ENCODE measurements at regions not wholly inside any gene's neighbourhood (a gene's known extent, or its start where the extent isn't known, plus 50 kb on each side); places are given as distances from the start of the nearest gene placed in this dataset.
"Not testable (repeated sequence)": the region's sequence is repeated elsewhere in the genome, so short reads cannot be mapped to it uniquely, and the experiment has no call there.

- not testable (repeated sequence) for DNase-seq (ENCODE audit: low read depth)
These were observed 162.2 kb upstream of the PTPN20 start for GRCh38 chr10:46749003-46749402.

GRCh38 chr10:46749470-46749869, 161.8 kb upstream of the PTPN20 start:
- DNase-seq (ENCODE audit: low read depth), result not testable (repeated sequence)

- DNase-seq (ENCODE audit: low read depth), result not testable (repeated sequence)
These were observed 157.5 kb upstream of the PTPN20 start for GRCh38 chr10:46753763-46754162.

- not testable (repeated sequence) for DNase-seq (ENCODE audit: low read depth)
These were observed 149.8 kb upstream of the PTPN20 start for GRCh38 chr10:46761471-46761870.

GRCh38 chr10:46768515-46769291, 142.5 kb upstream of the PTPN20 start:
- DNase-seq (ENCODE audit: low read depth), result not testable (repeated sequence)

- not testable (repeated sequence) for DNase-seq (ENCODE audit: low read depth)
These were observed 137.9 kb upstream of the PTPN20 start for GRCh38 chr10:46773178-46773896.

- DNase-seq (ENCODE audit: low read depth), result not testable (repeated sequence)
These were observed 137.4 kb upstream of the PTPN20 start for GRCh38 chr10:46773897-46774236.

- not testable (repeated sequence) for DNase-seq (ENCODE audit: low read depth)
These were observed 136.9 kb upstream of the PTPN20 start for GRCh38 chr10:46774366-46774765.

GRCh38 chr10:46774945-46775667, 136.1 kb upstream of the PTPN20 start:
- not testable (repeated sequence) for DNase-seq (ENCODE audit: low read depth)

GRCh38 chr10:46775668-46776059, 135.6 kb upstream of the PTPN20 start:
- DNase-seq (ENCODE audit: low read depth), result not testable (repeated sequence)

GRCh38 chr10:46779571-46779970, 131.7 kb upstream of the PTPN20 start:
- peak; percentile 14 for DNase-seq (ENCODE audit: low read depth)

GRCh38 chr10:46780164-46780563, 131.1 kb upstream of the PTPN20 start:
- peak; percentile 56 for DNase-seq (ENCODE audit: low read depth)

- not testable (repeated sequence) for DNase-seq (ENCODE audit: low read depth)
These were observed 130.2 kb upstream of the PTPN20 start for GRCh38 chr10:46781001-46781400.

GRCh38 chr10:46782001-46782874, 129.0 kb upstream of the PTPN20 start:
- DNase-seq (ENCODE audit: low read depth), result peak; percentile 15

GRCh38 chr10:46784665-46785064, 126.6 kb upstream of the PTPN20 start:
- not testable (repeated sequence) for DNase-seq (ENCODE audit: low read depth)

- DNase-seq (ENCODE audit: low read depth), result not testable (repeated sequence)
These were observed 125.1 kb upstream of the PTPN20 start for GRCh38 chr10:46786125-46786517.

- DNase-seq (ENCODE audit: low read depth), result peak; percentile 79
These were observed 124.5 kb upstream of the PTPN20 start for GRCh38 chr10:46786518-46787320.

GRCh38 chr10:46787321-46787615, 124.0 kb upstream of the PTPN20 start:
- peak; percentile 65 for DNase-seq (ENCODE audit: low read depth)

- DNase-seq (ENCODE audit: low read depth), result not testable (repeated sequence)
These were observed 118.4 kb upstream of the PTPN20 start for GRCh38 chr10:46792657-46793357.

- not testable (repeated sequence) for DNase-seq (ENCODE audit: low read depth)
These were observed 114.9 kb upstream of the PTPN20 start for GRCh38 chr10:46796351-46796750.

Measured in ELR (cell line).